ENCODE measurements at regions not wholly inside any gene's neighbourhood (a gene's known extent, or its start where the extent isn't known, plus 50 kb on each side); places are given as distances from the start of the nearest gene placed in this dataset.

- no peak for TF ChIP-seq CTCF (IDR thresholded peaks at IDR 0.05)
- TF ChIP-seq ZFX (IDR thresholded peaks at IDR 0.05; ENCODE audit: borderline replicate concordance): no peak
Measured at GRCh38 chr21:34201001-34201400, 127.6 kb downstream of the MRPS6 start.
